ENCODE measurements at regions not wholly inside any gene's neighbourhood (a gene's known extent, or its start where the extent isn't known, plus 50 kb on each side); places are given as distances from the start of the nearest gene placed in this dataset.

- TF ChIP-seq CTCF (IDR thresholded peaks at IDR 0.05; ENCODE audit: control extremely low read depth, extremely low read depth) = no peak
- Histone ChIP-seq H3K27me3 (ENCODE audit: control insufficient read depth in 3 of 3, insufficient read depth in 3 of 3, low read length in 2 of 3) (no peaks in the 10 kb centered on the region), H3K36me3 (ENCODE audit: control insufficient read depth in 4 of 4, insufficient read depth in 4 of 4, low read length in 4 of 4) (no peaks in the 10 kb centered on the region), H3K27ac (ENCODE audit: low read depth in 1 of 2, low read length in 1 of 2) (no peak overlapping the region), H3K4me3 (no peak overlapping the region), H3K9me3 (ENCODE audit: control insufficient read depth in 4 of 4, insufficient read depth in 3 of 4, low read length in 3 of 4) (no peaks in the 10 kb centered on the region), H3K4me1 (ENCODE audit: control insufficient read depth in 5 of 5, insufficient read depth in 5 of 5, low read length in 5 of 5) (no peaks in the 10 kb centered on the region), H3K9ac (ENCODE audit: insufficient read depth in 1 of 2, low read length in 2 of 2) (no peak overlapping the region)
- no peak for ATAC-seq (ENCODE audit: insufficient read depth, low FRiP score)
- WGBS, 2 donors = 67 to 77% methylated on average over 5 of the region's 5 CpGs
- DNase-seq = no peak
These were observed 1328.7 kb upstream of the NXPH2 start for GRCh38 chr2:140108706-140109475.

DNA sequence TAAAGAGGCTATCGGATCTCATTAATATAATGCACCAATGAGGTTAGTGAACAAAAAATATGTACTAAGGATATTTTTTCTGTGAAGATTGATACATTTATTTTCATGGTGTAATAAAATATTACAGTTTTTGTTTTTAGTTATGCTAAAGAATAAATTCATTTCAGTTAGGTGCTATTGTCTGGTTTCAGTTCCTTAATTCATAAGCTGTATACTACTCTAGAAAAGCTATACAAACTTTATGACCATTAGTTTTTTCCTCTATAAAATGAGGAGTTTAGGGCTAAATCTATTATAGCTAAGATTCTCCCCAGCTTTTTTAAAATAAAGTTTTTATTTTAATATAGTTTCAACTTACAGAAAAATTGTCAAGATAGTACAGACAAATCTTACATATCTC, 1311.7 kb upstream of the NXPH2 start:
- Histone ChIP-seq H3K27ac (ENCODE audit: low read depth in 1 of 2, low read length in 1 of 2) (no peak overlapping the region), H3K9ac (ENCODE audit: insufficient read depth in 1 of 2, low read length in 2 of 2) (no peak overlapping the region), H3K27me3 (ENCODE audit: control insufficient read depth in 3 of 3, insufficient read depth in 3 of 3, low read length in 2 of 3) (no peaks in the 10 kb centered on the region), H3K4me3 (no peak overlapping the region), H3K9me3 (ENCODE audit: control insufficient read depth in 4 of 4, insufficient read depth in 3 of 4, low read length in 3 of 4) (no peaks in the 10 kb centered on the region), H3K36me3 (ENCODE audit: control insufficient read depth in 4 of 4, insufficient read depth in 4 of 4, low read length in 4 of 4) (no peaks in the 10 kb centered on the region), H3K4me1 (ENCODE audit: control insufficient read depth in 5 of 5, insufficient read depth in 5 of 5, low read length in 5 of 5) (no peaks in the 10 kb centered on the region)
- TF ChIP-seq CTCF (IDR thresholded peaks at IDR 0.05; ENCODE audit: control extremely low read depth, extremely low read depth) = no peak
- WGBS, 2 donors = 90 to 97% methylated on average over 1 of the region's 1 CpG
- DNase-seq (no peak), ATAC-seq (ENCODE audit: insufficient read depth, low FRiP score) (no peak)

GRCh38 chr2:140086964-140087363, 1306.8 kb upstream of the NXPH2 start:
- H3K36me3 ChIP-seq (ENCODE audit: control insufficient read depth in 4 of 4, insufficient read depth in 4 of 4, low read length in 4 of 4) = no peaks in the 10 kb centered on the region
- DNase-seq (no peak), ATAC-seq (ENCODE audit: insufficient read depth, low FRiP score) (no peak)
- no peak overlapping the region for H3K9ac ChIP-seq (ENCODE audit: insufficient read depth in 1 of 2, low read length in 2 of 2)
- H3K9me3 ChIP-seq (ENCODE audit: control insufficient read depth in 4 of 4, insufficient read depth in 3 of 4, low read length in 3 of 4) = no peaks in the 10 kb centered on the region
- no peaks in the 10 kb centered on the region for H3K27me3 ChIP-seq (ENCODE audit: control insufficient read depth in 3 of 3, insufficient read depth in 3 of 3, low read length in 2 of 3)
- no peak overlapping the region for H3K27ac ChIP-seq (ENCODE audit: low read depth in 1 of 2, low read length in 1 of 2)
- TF ChIP-seq CTCF (IDR thresholded peaks at IDR 0.05; ENCODE audit: control extremely low read depth, extremely low read depth) = no peak
- H3K4me3 ChIP-seq = no peak overlapping the region
- WGBS, 2 donors = 86 to 87% methylated on average over 1 of the region's 1 CpG
- H3K4me1 ChIP-seq (ENCODE audit: control insufficient read depth in 5 of 5, insufficient read depth in 5 of 5, low read length in 5 of 5) = no peaks in the 10 kb centered on the region

GRCh38 chr2:140085674-140086073, 1305.5 kb upstream of the NXPH2 start:
- H3K36me3 ChIP-seq (ENCODE audit: control insufficient read depth in 4 of 4, insufficient read depth in 4 of 4, low read length in 4 of 4) = no peaks in the 10 kb centered on the region
- no peak overlapping the region for H3K9ac ChIP-seq (ENCODE audit: insufficient read depth in 1 of 2, low read length in 2 of 2)
- H3K9me3 ChIP-seq (ENCODE audit: control insufficient read depth in 4 of 4, insufficient read depth in 3 of 4, low read length in 3 of 4) = no peaks in the 10 kb centered on the region
- no peak for TF ChIP-seq CTCF (IDR thresholded peaks at IDR 0.05; ENCODE audit: control extremely low read depth, extremely low read depth)
- no peak overlapping the region for H3K27ac ChIP-seq (ENCODE audit: low read depth in 1 of 2, low read length in 1 of 2)
- H3K4me3 ChIP-seq = no peak overlapping the region
- no peaks in the 10 kb centered on the region for H3K4me1 ChIP-seq (ENCODE audit: control insufficient read depth in 5 of 5, insufficient read depth in 5 of 5, low read length in 5 of 5)
- H3K27me3 ChIP-seq (ENCODE audit: control insufficient read depth in 3 of 3, insufficient read depth in 3 of 3, low read length in 2 of 3) = no peaks in the 10 kb centered on the region
- peak in 1 of 3 donors; percentile 40 for DNase-seq
- no peak for ATAC-seq (ENCODE audit: insufficient read depth, low FRiP score)

Measured in lung (tissue), 11 donors.